Panc1 (cell line): ENCODE measurements at regions not wholly inside any gene's neighbourhood (a gene's known extent, or its start where the extent isn't known, plus 50 kb on each side); places are given as distances from the start of the nearest gene placed in this dataset.

ENCODE experiments used
- ATAC-seq: fragments of 200-7000 bp; cut with Tn5 transposase; 2 replicates; pipeline ENCODE4 v1.9.1; 2020; ENCODE audit warnings: mild to moderate bottlenecking, moderate library complexity
- BruUV-seq: library from RNA; stranded (reverse); fragments of 400-500 nt; replicated peaks from 2 replicates; lab custom pipeline; 2021; lab: Mats Ljungman, UMichigan
- CTCF ChIA-PET: fragments of 300-600 bp; sonication (Branson Sonifier 250); formaldehyde crosslinking; loops from one replicate; lab custom pipeline; 2022; ENCODE audit warnings: antibody characterized with exemption; lab: Charles Lee
- POLR2A ChIA-PET: fragments of 300-600 bp; sonication (Branson Sonifier 250); formaldehyde crosslinking; loops from one replicate; lab custom pipeline; 2022; ENCODE audit warnings: antibody characterized with exemption; lab: Charles Lee
- DNase-seq: peaks from one replicate; pipeline ENCODE4 v3.0.0-alpha.2; 2010; ENCODE audit warnings: low read depth, low spot score
- H3K27ac ChIP-seq: 2 replicates; pipeline ENCODE4 v1.5.1; 2011; ENCODE audit warnings: mild to moderate bottlenecking, low read length, inconsistent platforms
- H3K27me3 ChIP-seq: fragments of 200-500 bp; sonication (Bioruptor generic); 2 replicates; pipeline ENCODE4 v1.6.0; 2014; ENCODE audit warnings: low read length, inconsistent platforms; ENCODE audit not compliant: control insufficient read depth, insufficient read depth
- H3K36me3 ChIP-seq: fragments of 200-500 bp; sonication (Bioruptor generic); 2 replicates; pipeline ENCODE4 v1.5.1; 2014; ENCODE audit warnings: inconsistent platforms, mild to moderate bottlenecking, low read length, moderate library complexity; ENCODE audit not compliant: control insufficient read depth, insufficient read depth
- H3K4me1 ChIP-seq: 2 replicates; pipeline ENCODE4 v1.5.1; 2011; ENCODE audit warnings: inconsistent platforms, mild to moderate bottlenecking, low read length, moderate library complexity; ENCODE audit not compliant: control insufficient read depth, insufficient read depth
- H3K4me3 ChIP-seq, 2 experiments: 2 replicates each; pipeline ENCODE4 v1.5.1; 2011 to 2012; ENCODE audit warnings: low read depth in 2 of 2, low read length in 2 of 2, mild to moderate bottlenecking in 2 of 2, inconsistent platforms in 1 of 2, moderate library complexity in 1 of 2
- H3K9me3 ChIP-seq: fragments of 200-500 bp; sonication (Bioruptor generic); 2 replicates; pipeline ENCODE4 v1.5.1; 2014; ENCODE audit warnings: low read depth, mild to moderate bottlenecking, inconsistent platforms, low read length, moderate library complexity; ENCODE audit not compliant: control insufficient read depth, insufficient read depth
- CTCF ChIP-seq: fragments of 450-650 bp; IDR thresholded peaks from 2 replicates; pipeline ENCODE4 v1.5.1; 2017; ENCODE audit warnings: mild to moderate bottlenecking
- POLR2AphosphoS5 ChIP-seq: IDR thresholded peaks from 2 replicates; pipeline ENCODE4 v1.6.1; 2012; ENCODE audit warnings: mild to moderate bottlenecking, low read depth, low read length, moderate library complexity
- REST ChIP-seq, 2 experiments: IDR thresholded peaks; 2 replicates each; pipeline ENCODE4 v1.6.1; 2011 to 2012; ENCODE audit warnings: low read depth in 2 of 2, control low read depth in 1 of 2, low read length in 1 of 2, mild to moderate bottlenecking in 1 of 2, moderate library complexity in 1 of 2; ENCODE audit not compliant: insufficient read depth in 1 of 2
- SIN3A ChIP-seq: IDR thresholded peaks from 2 replicates; pipeline ENCODE4 v1.6.1; 2012; ENCODE audit warnings: low read depth, mild to moderate bottlenecking, low read length, moderate library complexity, borderline replicate concordance; ENCODE audit not compliant: insufficient read depth
- TCF7L2 ChIP-seq: IDR thresholded peaks from 2 replicates; pipeline ENCODE4 v1.6.1; 2011; ENCODE audit warnings: mild to moderate bottlenecking, low read depth, low read length, inconsistent platforms
- in situ Hi-C: cut with HindIII; loops from 2 replicates; pipeline ENCODE4 v1.10.0; 2016; ENCODE audit warnings: low sequenced_read_pairs, low pct_unique_long_range_greater_than_20kb
- intact Hi-C: fragments of 100-400 bp; cut with micrococcal nuclease; formaldehyde crosslinking; loops from one replicate; pipeline ENCODE4 v1.10.0; 2022; ENCODE audit not compliant: unreplicated experiment

GRCh38 chrX:145694048-145694447 lies 123.6 kb upstream of the SLITRK2 start:
- ATAC-seq (no peak), DNase-seq (no peak)
- no peak overlapping the region for H3K27ac ChIP-seq
- intact Hi-C loops (no loop called here), in situ Hi-C loops (no loop called here)
- ChIA-PET POLR2A (no interaction called here), CTCF (no interaction called here)
- no peaks in the 10 kb centered on the region for H3K4me1 ChIP-seq
- TF ChIP-seq SIN3A (no peak), REST (IDR thresholded peaks at IDR 0.05; ENCODE audit: insufficient read depth in 1 of 2, low read depth in 2 of 2, low read length in 1 of 2) (no peak), POLR2AphosphoS5 (no peak), TCF7L2 (no peak), CTCF (no peak)
- H3K9me3 ChIP-seq, result no peaks in the 10 kb centered on the region
- no peak overlapping the region for H3K4me3 ChIP-seq
- no peaks in the 10 kb centered on the region for H3K36me3 ChIP-seq
- no TSS peak for BruUV-seq
- H3K27me3 ChIP-seq, result no peaks in the 10 kb centered on the region

GRCh38 chrX:145715641-145716138 lies 101.9 kb upstream of the SLITRK2 start:
- H3K27ac ChIP-seq, result no peak overlapping the region
- no peaks in the 10 kb centered on the region for H3K9me3 ChIP-seq
- ATAC-seq (no peak), DNase-seq (no peak)
- in situ Hi-C loops (no loop called here), intact Hi-C loops (no loop called here)
- TF ChIP-seq POLR2AphosphoS5 (no peak), CTCF (no peak), REST (IDR thresholded peaks at IDR 0.05; ENCODE audit: insufficient read depth in 1 of 2, low read depth in 2 of 2, low read length in 1 of 2) (no peak), TCF7L2 (no peak), SIN3A (no peak)
- ChIA-PET CTCF (no interaction called here), POLR2A (no interaction called here)
- H3K4me1 ChIP-seq, result no peaks in the 10 kb centered on the region
- no peaks in the 10 kb centered on the region for H3K36me3 ChIP-seq
- H3K27me3 ChIP-seq, result no peaks in the 10 kb centered on the region
- no TSS peak for BruUV-seq
- H3K4me3 ChIP-seq, result no peak overlapping the region
